ENCODE measurements at regions not wholly inside any gene's neighbourhood (a gene's known extent, or its start where the extent isn't known, plus 50 kb on each side); places are given as distances from the start of the nearest gene placed in this dataset.
"Not testable (repeated sequence)": the region's sequence is repeated elsewhere in the genome, so short reads cannot be mapped to it uniquely, and the experiment has no call there.

DNA sequence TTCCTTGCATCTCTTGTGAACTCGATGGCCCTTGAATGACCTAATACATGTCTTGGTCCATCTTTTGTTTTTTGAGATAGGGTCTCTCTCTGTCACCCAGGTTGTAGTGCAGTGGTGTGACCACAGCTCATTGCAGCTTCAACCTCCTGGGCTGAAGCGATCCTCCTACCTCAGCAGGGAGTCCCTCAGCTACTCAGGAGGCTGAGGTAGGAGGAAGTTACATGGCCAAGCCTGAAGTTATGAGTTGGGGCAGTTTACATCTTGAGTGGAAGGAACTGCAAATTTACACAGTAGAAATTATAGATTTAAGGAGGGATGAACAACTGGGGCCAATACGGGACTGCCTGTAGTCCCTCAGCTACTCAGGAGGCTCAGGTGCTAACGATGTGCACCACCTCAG, 97.2 kb upstream of the METTL14 start:
- H3K27me3 ChIP-seq (ENCODE audit: control insufficient read depth in 2 of 2, insufficient read depth in 2 of 2, low read length in 2 of 2), result peaks cover 0 to 9% of the 10 kb centered on the region in 2 donors
- peak overlapping the region in 2 of 7 donors; percentile 27 to 64 for H3K27ac Mint-ChIP-seq
- no peak overlapping the region for H3K4me3 ChIP-seq (replicated peaks in 1 of 3; ENCODE audit: low read depth in 2 of 3, low read length in 3 of 3)
- intact Hi-C loops (cut with micrococcal nuclease), result no loop called here
- no peak overlapping the region for H2AFZ ChIP-seq (ENCODE audit: insufficient read depth, low read depth, low read length, poor library complexity, severe bottlenecking)
- peaks cover 9 to 25% (median 15%) of the 10 kb centered on the region in 3 donors for H3K27me3 Mint-ChIP-seq (ENCODE audit: low read depth in 3 of 3)
- no peaks in the 10 kb centered on the region for H3K79me2 ChIP-seq (ENCODE audit: insufficient read depth, low read length)
- no peaks in the 10 kb centered on the region for H4K20me1 ChIP-seq (ENCODE audit: insufficient read depth, low read length)
- peaks cover 20% of the 10 kb centered on the region for H3K4me1 Mint-ChIP-seq
- peaks cover 0 to 3% (median 0%) of the 10 kb centered on the region in 7 donors for H3K9me3 Mint-ChIP-seq
- H3K9me3 ChIP-seq (replicated peaks in 1 of 2; ENCODE audit: control insufficient read depth in 1 of 2, insufficient read depth in 1 of 2, low read length in 2 of 2), result no peaks in the 10 kb centered on the region
- H3K36me3 Mint-ChIP-seq, result no peaks in the 10 kb centered on the region
- DNase-seq, result no peak
- H3K9ac ChIP-seq (ENCODE audit: insufficient read depth, low read length, poor library complexity, severe bottlenecking), result no peak overlapping the region
- WGBS (ENCODE audit: insufficient coverage), result 67% methylated on average over 1 of the region's 4 CpGs
- peak overlapping the region in 1 of 2 donors; percentile 1 for H3K4me3 Mint-ChIP-seq
- no peak overlapping the region for H3K27ac ChIP-seq (ENCODE audit: low read depth in 1 of 2, low read length in 2 of 2)
- peaks cover 25 to 29% of the 10 kb centered on the region in 2 donors for H3K4me1 ChIP-seq (ENCODE audit: control insufficient read depth in 1 of 2, insufficient read depth in 2 of 2, low read length in 2 of 2)
- no peaks in the 10 kb centered on the region for H3K36me3 ChIP-seq (replicated peaks in 1 of 2; ENCODE audit: control insufficient read depth in 1 of 2, insufficient read depth in 2 of 2, low read length in 2 of 2)
- no peak overlapping the region for H3K4me2 ChIP-seq (replicated peaks; ENCODE audit: extremely low read depth, low read length, poor library complexity, severe bottlenecking)
- TF ChIP-seq, protein P1, sequence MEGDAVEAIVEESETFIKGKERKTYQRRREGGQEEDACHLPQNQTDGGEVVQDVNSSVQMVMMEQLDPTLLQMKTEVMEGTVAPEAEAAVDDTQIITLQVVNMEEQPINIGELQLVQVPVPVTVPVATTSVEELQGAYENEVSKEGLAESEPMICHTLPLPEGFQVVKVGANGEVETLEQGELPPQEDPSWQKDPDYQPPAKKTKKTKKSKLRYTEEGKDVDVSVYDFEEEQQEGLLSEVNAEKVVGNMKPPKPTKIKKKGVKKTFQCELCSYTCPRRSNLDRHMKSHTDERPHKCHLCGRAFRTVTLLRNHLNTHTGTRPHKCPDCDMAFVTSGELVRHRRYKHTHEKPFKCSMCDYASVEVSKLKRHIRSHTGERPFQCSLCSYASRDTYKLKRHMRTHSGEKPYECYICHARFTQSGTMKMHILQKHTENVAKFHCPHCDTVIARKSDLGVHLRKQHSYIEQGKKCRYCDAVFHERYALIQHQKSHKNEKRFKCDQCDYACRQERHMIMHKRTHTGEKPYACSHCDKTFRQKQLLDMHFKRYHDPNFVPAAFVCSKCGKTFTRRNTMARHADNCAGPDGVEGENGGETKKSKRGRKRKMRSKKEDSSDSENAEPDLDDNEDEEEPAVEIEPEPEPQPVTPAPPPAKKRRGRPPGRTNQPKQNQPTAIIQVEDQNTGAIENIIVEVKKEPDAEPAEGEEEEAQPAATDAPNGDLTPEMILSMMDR (IDR thresholded peaks at IDR 0.05), result no peak

DNA sequence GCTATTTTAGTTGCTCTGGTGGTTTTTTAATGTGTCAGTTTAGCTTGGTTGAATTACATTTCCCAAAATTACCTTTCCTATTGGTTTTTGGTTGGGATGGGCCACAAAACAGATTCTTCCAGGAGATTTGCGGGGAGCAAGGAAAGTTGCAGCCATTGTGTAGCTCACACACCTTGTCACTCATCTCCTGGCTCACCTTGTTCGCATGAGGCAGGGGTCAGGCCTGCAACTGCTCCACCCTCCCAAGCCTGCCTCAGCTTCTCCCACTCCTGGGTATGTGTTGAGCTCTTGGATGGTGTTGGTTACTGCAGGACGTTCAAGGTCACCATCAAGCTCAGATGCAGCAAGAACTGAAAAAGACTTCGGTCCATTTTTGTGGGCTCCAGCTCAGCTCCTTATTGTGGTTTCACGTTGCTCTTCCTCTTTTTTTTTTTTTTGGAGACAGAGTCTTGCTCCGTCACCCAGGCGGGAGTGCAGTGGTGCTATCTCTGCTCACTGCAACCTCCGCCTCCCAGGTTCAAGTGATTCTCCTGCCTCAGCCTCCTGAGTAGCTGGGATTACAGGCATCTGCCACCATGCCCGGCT, 95.6 kb upstream of the METTL14 start:
- Mint-ChIP-seq H3K9me3 (peaks cover 0 to 3% (median 0%) of the 10 kb centered on the region in 7 donors), H3K4me1 (peaks cover 20% of the 10 kb centered on the region), H3K27me3 (ENCODE audit: low read depth in 3 of 3) (peaks cover 5 to 21% (median 11%) of the 10 kb centered on the region in 3 donors), H3K4me3 (no peak overlapping the region), H3K36me3 (peaks cover 0 to 1% of the 10 kb centered on the region in 2 donors), H3K27ac (peak overlapping the region in 5 of 7 donors; percentile 4 to 100 (median 100))
- Histone ChIP-seq H4K20me1 (ENCODE audit: insufficient read depth, low read length) (no peaks in the 10 kb centered on the region), H3K4me3 (replicated peaks in 1 of 3; ENCODE audit: low read depth in 2 of 3, low read length in 3 of 3) (peak overlapping the region in 1 of 3 experiments; percentile 0), H3K36me3 (replicated peaks in 1 of 2; ENCODE audit: control insufficient read depth in 1 of 2, insufficient read depth in 2 of 2, low read length in 2 of 2) (no peaks in the 10 kb centered on the region), H3K79me2 (ENCODE audit: insufficient read depth, low read length) (no peaks in the 10 kb centered on the region), H3K4me2 (replicated peaks; ENCODE audit: extremely low read depth, low read length, poor library complexity, severe bottlenecking) (peak overlapping the region; percentile 23), H2AFZ (ENCODE audit: insufficient read depth, low read depth, low read length, poor library complexity, severe bottlenecking) (peak overlapping the region; percentile 15), H3K4me1 (ENCODE audit: control insufficient read depth in 1 of 2, insufficient read depth in 2 of 2, low read length in 2 of 2) (peaks cover 25 to 29% of the 10 kb centered on the region in 2 donors), H3K9ac (ENCODE audit: insufficient read depth, low read length, poor library complexity, severe bottlenecking) (no peak overlapping the region), H3K27me3 (ENCODE audit: control insufficient read depth in 2 of 2, insufficient read depth in 2 of 2, low read length in 2 of 2) (peaks cover 0 to 5% of the 10 kb centered on the region in 2 donors), H3K9me3 (replicated peaks in 1 of 2; ENCODE audit: control insufficient read depth in 1 of 2, insufficient read depth in 1 of 2, low read length in 2 of 2) (no peaks in the 10 kb centered on the region), H3K27ac (ENCODE audit: low read depth in 1 of 2, low read length in 2 of 2) (peak overlapping the region; percentile 27 to 94)
- WGBS (ENCODE audit: insufficient coverage), result 11% methylated on average over 5 of the region's 9 CpGs
- DNase-seq, result peak; percentile 31 to 40 (median 34)
- TF ChIP-seq, protein P1 (IDR thresholded peaks at IDR 0.05), result no peak
- intact Hi-C loops (cut with micrococcal nuclease), result no loop called here

DNA sequence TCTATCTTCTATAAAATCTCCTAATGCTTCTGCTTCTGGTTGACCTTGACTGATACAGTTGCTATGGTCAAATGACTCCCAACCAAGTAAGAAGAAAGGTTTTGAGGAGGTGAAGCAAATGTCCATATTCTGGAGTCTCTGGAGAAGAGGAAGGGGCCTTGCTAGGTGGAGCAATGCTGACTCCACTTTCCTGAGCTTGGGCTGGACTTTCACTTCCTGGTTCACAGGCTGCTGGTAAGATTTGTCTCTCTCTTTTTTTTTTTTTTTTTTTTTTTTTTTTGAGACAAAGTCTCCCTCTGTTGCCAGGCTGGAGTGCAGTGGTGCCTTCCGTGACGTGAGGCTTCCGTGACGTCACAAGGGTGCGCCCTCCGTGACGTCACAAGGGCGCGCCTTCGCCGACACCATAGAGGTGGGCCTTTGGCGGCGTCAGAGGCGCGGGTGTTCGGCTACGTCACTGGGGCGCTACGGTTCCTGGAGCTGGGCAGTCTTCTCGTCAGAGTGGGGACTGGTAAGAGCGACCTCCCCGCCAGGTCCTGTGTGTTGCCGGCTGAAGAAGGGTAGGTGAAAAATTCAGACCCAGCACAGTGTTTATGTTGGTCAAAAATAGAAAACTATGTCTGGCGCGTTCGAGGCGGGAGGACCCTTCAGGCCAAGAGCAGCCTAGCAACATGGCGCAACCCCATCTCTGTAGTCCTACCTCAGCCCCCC, 93.7 kb upstream of the METTL14 start:
- WGBS (ENCODE audit: insufficient coverage), result 3% methylated on average over 23 of the region's 28 CpGs
- H3K27me3 ChIP-seq (ENCODE audit: control insufficient read depth in 2 of 2, insufficient read depth in 2 of 2, low read length in 2 of 2); intact Hi-C loops (cut with micrococcal nuclease); H4K20me1 ChIP-seq (ENCODE audit: insufficient read depth, low read length); H3K36me3 ChIP-seq (replicated peaks in 1 of 2; ENCODE audit: control insufficient read depth in 1 of 2, insufficient read depth in 2 of 2, low read length in 2 of 2); H3K79me2 ChIP-seq (ENCODE audit: insufficient read depth, low read length); H3K27me3 Mint-ChIP-seq (ENCODE audit: low read depth in 3 of 3); H3K9me3 ChIP-seq (replicated peaks in 1 of 2; ENCODE audit: control insufficient read depth in 1 of 2, insufficient read depth in 1 of 2, low read length in 2 of 2); H3K36me3 Mint-ChIP-seq; H3K9me3 Mint-ChIP-seq: not testable (repeated sequence)
- H2AFZ ChIP-seq (ENCODE audit: insufficient read depth, low read depth, low read length, poor library complexity, severe bottlenecking), result peak overlapping the region; percentile 57
- H3K4me2 ChIP-seq (replicated peaks; ENCODE audit: extremely low read depth, low read length, poor library complexity, severe bottlenecking), result peak overlapping the region; percentile 73
- H3K4me3 ChIP-seq (replicated peaks in 1 of 3; ENCODE audit: low read depth in 2 of 3, low read length in 3 of 3), result peak overlapping the region; percentile 54 to 69 (median 58)
- peak overlapping the region; percentile 99 to 100 (median 100) for H3K27ac Mint-ChIP-seq
- H3K4me1 Mint-ChIP-seq, result peaks cover 23% of the 10 kb centered on the region
- peaks cover 27 to 29% of the 10 kb centered on the region in 2 donors for H3K4me1 ChIP-seq (ENCODE audit: control insufficient read depth in 1 of 2, insufficient read depth in 2 of 2, low read length in 2 of 2)
- H3K4me3 Mint-ChIP-seq, result peak overlapping the region; percentile 81 to 95
- peak overlapping the region; percentile 89 to 94 for H3K27ac ChIP-seq (ENCODE audit: low read depth in 1 of 2, low read length in 2 of 2)
- peak; percentile 96 to 99 (median 98) for DNase-seq
- H3K9ac ChIP-seq (ENCODE audit: insufficient read depth, low read length, poor library complexity, severe bottlenecking), result peak overlapping the region; percentile 74
